GM19372 (cell line): ENCODE measurements at regions not wholly inside any gene's neighbourhood (a gene's known extent, or its start where the extent isn't known, plus 50 kb on each side); places are given as distances from the start of the nearest gene placed in this dataset.
"Not testable (repeated sequence)": the region's sequence is repeated elsewhere in the genome, so short reads cannot be mapped to it uniquely, and the experiment has no call there.

Source experiments
- ATAC-seq: cut with Tn5 transposase; IDR thresholded peaks from one replicate; pipeline ENCODE4 v1.9.1; 2021; ENCODE audit warnings: mild to moderate bottlenecking, low read depth, moderate library complexity; ENCODE audit not compliant: unreplicated experiment

DNA sequence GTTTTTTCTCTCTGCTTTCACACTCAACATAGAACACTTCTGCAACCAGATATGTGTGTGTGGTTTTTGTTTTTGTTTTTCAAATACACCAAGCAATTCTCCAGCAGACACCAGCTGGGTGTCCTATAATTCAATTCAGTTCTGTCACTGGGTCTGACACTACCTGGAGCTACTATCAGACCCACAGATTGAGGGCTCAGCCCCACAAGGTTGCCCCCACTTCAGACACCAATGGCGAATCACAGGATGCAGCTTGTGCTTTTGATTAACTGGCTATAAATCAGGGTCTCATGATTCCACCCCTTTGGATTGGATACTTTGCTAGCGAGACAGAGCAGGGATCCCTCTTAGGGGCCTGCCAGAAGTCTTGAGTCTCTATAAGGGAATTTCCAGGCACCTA lies 462.2 kb upstream of the NRP1 start:
- no peak for ATAC-seq

DNA sequence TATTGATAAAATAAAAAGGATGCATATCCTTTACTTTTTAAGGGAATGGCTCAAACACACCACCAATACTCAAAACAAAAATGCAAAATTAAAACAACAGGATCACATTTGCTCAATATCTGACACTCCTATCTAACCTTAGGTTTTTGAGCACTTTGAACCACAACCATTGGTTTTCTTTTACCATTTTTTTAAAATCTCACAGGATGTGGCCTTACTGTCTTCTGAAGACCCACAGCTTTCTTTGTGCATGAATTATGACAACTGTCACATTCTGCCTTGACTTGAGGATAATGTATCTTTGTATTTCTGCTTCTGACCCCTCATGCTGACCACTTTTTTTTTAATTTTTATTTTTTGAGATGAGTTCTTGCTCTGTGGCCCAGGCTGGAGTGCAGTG lies 461.1 kb upstream of the NRP1 start:
- ATAC-seq, result no peak

GRCh38 chr10:33794460-33794859 lies 460.0 kb upstream of the NRP1 start:
- no peak for ATAC-seq

DNA sequence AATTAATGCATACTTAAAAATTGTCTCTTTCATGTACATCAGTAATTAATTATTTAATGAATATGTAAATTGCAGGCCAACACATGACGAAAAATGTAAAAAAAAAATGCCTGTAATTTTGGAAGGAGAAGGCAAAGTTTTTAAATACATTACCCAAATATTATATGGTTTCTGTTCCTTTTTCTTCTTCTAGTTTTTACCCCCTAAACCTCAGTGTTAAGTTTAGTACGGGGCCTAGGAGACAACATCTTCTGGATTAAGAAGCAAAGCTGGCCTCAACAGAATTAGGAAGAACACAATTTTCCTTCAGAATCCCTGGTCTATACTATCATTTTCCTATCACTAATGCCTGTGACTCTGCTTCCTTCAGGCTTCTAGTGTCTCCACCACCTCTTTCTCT lies 459.3 kb upstream of the NRP1 start:
- no peak for ATAC-seq

- no peak for ATAC-seq
Measured at GRCh38 chr10:33791272-33791660, 456.8 kb upstream of the NRP1 start.

DNA sequence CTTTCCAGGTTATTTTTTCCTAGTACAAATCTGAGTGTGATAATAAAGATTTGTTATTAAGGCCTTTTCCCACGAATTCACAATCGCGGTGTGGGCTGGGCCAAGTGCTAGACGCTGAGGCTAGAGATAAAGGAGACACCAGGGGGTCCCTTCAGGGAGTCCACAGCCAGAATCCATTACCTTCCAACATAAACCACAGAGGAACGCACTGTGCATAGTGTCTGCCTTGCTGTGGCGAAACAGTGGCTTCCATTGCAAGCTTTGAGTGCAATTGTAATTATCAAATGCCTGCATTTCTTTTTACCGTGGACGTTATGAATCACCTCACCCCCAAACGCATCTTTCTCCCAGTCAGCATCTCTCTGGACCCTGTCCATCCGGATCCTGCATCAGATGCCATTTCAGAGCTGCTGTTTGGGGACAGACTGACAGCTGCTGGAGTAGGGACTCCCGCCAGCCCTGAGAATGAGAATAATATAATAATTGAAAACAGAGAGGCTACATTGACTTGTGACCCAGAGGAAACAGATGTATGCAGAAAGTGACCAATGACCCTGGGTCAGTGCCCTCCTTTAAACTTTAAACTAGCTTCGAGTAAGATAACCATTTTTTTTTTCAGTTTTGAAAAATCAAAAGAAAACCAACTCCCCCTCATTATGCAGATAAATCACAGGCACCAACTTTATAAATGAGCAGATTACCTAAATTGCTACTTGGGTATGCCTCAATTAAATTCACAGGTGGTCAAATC lies 456.2 kb upstream of the NRP1 start:
- ATAC-seq, result no peak

DNA sequence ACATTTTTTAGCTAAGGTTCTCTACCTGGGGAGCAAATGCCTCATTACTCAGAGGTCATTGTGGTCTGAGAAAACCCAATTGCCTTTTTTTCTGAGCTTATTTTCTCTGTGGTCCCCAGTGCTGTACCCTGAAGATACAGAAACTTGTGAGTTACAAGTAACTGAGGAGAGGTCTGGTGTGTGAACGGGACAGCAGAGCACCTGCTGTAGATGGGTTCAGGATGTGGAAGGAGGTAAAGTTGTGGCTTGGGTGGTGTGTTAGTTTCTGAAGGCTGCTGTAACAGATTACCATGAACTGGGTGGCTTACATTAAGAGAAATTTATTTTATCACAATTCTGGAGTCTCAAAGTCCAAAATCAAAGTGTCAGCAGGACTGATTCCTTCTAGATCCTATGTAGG lies 449.1 kb upstream of the NRP1 start:
- no peak for ATAC-seq

GRCh38 chr10:33783078-33783477 lies 448.6 kb upstream of the NRP1 start:
- ATAC-seq, result no peak

DNA sequence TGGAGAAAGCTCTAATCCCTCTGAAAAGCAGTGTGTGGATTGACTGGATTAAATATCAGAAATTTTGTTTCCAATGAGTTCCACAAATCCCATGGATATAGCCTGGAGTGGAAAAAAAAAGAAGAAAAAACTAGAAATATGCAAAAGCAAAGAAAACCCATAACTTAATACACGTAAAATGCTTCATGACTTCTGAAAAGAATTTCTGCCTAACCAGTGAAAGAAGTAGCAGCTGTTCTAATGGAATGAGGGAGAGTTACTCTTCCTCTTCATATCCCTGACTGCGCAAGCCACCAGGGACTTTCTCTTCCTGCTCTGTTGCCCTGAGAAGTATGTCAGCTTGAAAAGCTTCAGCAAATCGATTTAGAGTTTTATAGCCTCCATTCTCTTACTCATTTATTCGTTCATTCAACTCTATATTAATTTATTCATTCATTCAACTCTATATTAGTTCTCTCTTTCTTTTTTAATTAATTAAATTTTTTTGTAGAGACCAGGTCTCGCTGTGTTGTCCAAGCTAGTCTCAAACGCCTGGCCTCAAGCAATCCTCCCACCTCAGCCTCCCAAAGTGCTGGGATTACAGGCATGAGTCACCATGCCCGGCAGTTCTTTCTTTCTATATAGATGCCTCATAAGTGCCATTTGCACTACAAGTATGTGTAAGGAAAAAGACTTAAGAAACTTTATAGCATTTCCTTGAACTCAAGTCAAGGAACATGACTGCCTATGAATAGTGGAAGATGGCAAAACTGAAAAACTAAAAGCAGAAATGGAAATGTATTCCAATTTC lies 447.3 kb upstream of the NRP1 start:
- no peak for ATAC-seq

DNA sequence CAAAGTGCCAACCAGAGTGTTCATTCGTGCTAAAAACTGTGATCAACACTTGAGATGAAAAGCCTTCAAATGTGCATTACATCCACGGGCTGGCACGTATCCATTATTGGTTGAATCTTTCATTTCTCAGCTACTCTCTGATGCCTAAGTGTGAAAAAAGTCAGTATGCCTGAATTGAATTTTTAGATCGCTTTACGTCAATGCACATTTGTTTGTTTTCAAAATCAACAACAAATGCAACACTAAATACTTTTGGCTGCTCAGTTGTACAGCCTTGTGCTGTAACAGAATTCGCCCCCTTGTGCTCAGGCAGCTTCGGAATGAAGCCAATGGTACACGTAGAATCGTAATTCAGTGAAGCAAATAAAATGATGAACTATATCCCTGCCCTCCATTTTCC lies 446.5 kb upstream of the NRP1 start:
- no peak for ATAC-seq

- ATAC-seq, result no peak
Measured at GRCh38 chr10:33777223-33777622, 442.8 kb upstream of the NRP1 start.

DNA sequence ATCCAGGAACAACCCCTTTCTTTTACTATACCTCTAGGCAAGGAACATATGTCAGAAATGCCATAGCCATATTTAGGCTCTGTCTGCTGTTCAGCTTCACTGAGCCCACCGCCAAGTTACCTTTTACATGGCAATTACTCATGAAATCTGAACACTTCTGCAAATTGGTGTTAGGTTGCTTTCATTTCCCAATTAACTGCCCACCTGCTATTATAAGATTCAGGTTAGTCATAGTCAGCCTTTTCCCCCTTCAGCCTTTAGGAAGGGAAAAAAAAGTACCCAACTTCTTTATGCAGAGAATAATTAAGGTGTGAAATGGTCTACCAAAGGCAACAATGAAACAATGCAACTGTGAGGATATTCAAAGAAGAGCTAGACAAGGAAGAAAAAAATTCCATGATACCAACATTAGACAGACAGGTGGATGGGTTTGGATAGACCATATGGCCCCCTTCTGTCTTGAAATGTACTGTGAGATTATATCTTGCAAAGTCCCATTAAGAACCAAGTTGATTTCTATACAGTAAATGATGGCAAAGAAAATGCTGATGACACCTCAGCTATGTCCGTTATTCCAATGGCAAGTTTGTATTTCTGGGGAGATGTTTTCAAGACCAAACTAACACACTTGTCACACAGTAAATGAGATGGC lies 442.1 kb upstream of the NRP1 start:
- ATAC-seq, result no peak

- ATAC-seq, result no peak
Measured at GRCh38 chr10:33774857-33775256, 440.4 kb upstream of the NRP1 start.

GRCh38 chr10:33773886-33774480 lies 439.5 kb upstream of the NRP1 start:
- no peak for ATAC-seq

DNA sequence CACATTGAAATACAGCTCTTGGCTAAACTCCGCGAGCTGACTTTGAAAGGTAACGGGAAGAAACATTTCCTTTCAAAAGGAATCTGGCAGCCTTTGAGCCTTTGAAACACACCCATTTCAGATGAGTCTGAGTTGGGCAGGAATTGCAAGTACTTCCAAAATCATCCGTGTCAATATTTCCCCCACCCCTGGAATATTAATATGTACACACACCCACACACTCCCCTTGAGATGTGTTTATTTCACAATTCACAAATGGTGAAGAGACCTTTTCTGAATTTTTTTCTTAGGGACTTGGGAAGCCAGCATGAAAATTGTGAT lies 438.7 kb upstream of the NRP1 start:
- no peak for ATAC-seq

DNA sequence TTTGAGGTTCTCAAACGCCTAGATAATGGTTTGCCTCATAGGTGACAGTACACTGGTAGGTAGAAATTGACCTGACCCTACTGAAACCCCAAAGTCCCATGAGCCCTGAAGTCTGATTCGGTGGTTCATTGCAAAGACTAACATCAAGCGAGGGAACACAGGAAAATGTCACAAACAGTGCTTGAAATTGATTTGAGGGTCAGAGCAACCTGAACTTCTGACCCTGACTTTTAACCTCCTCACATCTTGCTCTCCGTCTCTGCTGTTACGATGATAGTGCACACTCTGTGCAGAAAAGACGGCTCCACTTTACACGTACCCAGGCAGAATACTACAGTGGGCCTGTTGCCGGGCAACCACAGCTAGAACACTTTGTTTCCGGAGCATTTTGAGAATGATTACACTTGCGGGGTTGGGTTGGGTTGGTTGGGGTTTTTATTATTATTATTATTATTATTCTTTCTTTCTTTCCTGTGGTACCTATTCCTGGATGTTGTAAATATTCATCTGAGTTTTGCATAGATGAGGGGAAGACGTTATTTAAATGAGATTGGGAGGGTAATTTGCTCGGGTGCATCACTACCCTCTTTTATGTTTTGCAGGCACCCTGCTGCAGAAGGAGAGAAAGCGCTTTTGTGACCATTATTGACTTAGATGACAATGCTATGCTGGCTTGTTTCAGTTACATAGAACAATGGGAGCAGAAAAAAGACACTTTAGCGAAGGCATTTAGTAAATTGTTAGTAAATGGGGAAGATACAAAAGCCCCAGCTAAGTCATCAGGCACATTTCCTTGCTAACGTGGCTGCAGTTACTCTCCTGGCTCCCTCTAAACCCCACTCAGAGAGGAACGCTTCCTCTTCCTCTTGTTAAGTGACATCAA lies 438.1 kb upstream of the NRP1 start:
- no peak for ATAC-seq

DNA sequence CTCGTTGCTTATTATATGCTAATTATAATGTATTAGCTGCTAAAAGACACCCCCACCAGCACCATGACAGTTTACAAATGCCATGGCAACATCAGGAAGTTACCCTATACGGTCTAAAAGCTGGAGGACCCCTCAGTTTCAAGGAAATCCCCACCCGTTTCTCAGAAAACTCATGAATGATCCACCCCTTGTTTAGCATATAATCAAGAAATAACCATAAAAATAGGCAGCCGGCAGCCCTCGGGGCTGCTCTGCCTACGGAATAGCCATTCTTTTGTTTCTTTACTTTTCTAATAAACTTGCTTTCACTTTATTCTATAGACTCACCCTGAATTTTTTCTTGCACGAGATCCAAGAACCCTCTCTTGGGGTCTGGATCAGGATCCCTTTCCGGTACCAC lies 437.4 kb upstream of the NRP1 start:
- not testable (repeated sequence) for ATAC-seq

- no peak for ATAC-seq
Measured at GRCh38 chr10:33764694-33765185, 430.3 kb upstream of the NRP1 start.

GRCh38 chr10:33760056-33760943 lies 425.8 kb upstream of the NRP1 start:
- ATAC-seq, result no peak
